Posterior vena cava (tissue), 2 donors: ENCODE measurements at regions not wholly inside any gene's neighbourhood (a gene's known extent, or its start where the extent isn't known, plus 50 kb on each side); places are given as distances from the start of the nearest gene placed in this dataset.

Source experiments
- DNase-seq: peaks from one replicate; pipeline ENCODE4 v3.0.0-alpha.2; 2020; ENCODE audit warnings: low spot score
- intact Hi-C, 2 donors: fragments of 100-400 bp; cut with DNase I; formaldehyde crosslinking; loops; one replicate each; pipeline versions ENCODE4 v1.14.1 to v1.14.2; 2022 to 2023
- donor health status: DM: yes; HTN: yes; CAD: no.
- donor health status: DM: yes; HTN: yes; CAD: no.

GRCh38 chr18:10401521-10401920 is 52.9 kb upstream of the APCDD1 start:
- intact Hi-C loops, result no loop called here
- DNase-seq, result no peak

GRCh38 chr18:10401930-10402329 is 52.5 kb upstream of the APCDD1 start:
- DNase-seq, result no peak
- intact Hi-C loops, result loop anchor here in 1 of 2 donors (1.0 kb wide), 1 partner anchor 16 kb away; no protein-coding TSS in a partner anchor

GRCh38 chr18:10402871-10403559 is 51.4 kb upstream of the APCDD1 start:
- intact Hi-C loops, result loop anchor here in 1 of 2 donors (1.0 kb wide), 1 partner anchor 17 kb away; no protein-coding TSS in a partner anchor
- no peak for DNase-seq

- intact Hi-C loops, result no loop called here
Observed at GRCh38 chr18:10403708-10404107, 50.7 kb upstream of the APCDD1 start.

GRCh38 chr18:10404168-10404567 is 50.3 kb upstream of the APCDD1 start:
- no peak for DNase-seq
- intact Hi-C loops, result no loop called here

More at GRCh38 chr18:10403708-10404107, 50.7 kb upstream of the APCDD1 start:
- no peak for DNase-seq
